Caco-2 (cell line): ENCODE measurements at regions not wholly inside any gene's neighbourhood (a gene's known extent, or its start where the extent isn't known, plus 50 kb on each side); places are given as distances from the start of the nearest gene placed in this dataset.

Source experiments
- BruUV-seq: library from RNA; stranded (reverse); fragments of 400-500 nt; replicated peaks from 2 replicates; lab custom pipeline; 2021; lab: Mats Ljungman, UMichigan
- CTCF ChIA-PET: fragments of 300-600 bp; sonication (Branson Sonifier 250); formaldehyde crosslinking; loops from one replicate; lab custom pipeline; 2022; ENCODE audit warnings: antibody characterized with exemption; lab: Charles Lee
- POLR2A ChIA-PET: fragments of 300-600 bp; sonication (Branson Sonifier 250); formaldehyde crosslinking; loops from one replicate; lab custom pipeline; 2022; ENCODE audit warnings: antibody characterized with exemption; lab: Charles Lee
- DNase-seq, 2 experiments: peaks; one replicate each; pipeline versions ENCODE4 v3.0.0 to v3.0.0-alpha.2; 2020 to 2022
- H3K27me3 ChIP-seq: replicated peaks from 2 replicates; pipeline ENCODE4 v1.6.0; 2011; ENCODE audit warnings: low read length; ENCODE audit not compliant: control insufficient read depth, insufficient read depth
- H3K36me3 ChIP-seq: 2 replicates; pipeline ENCODE4 v1.5.1; 2011; ENCODE audit warnings: low read length; ENCODE audit not compliant: control insufficient read depth, insufficient read depth
- H3K4me1 ChIP-seq: fragments of 250-450 bp; sonication (Bioruptor Pico); 2 replicates; pipeline ENCODE4 v1.5.1; 2020; ENCODE audit warnings: mild to moderate bottlenecking
- H3K4me3 ChIP-seq: 2 replicates; pipeline ENCODE4 v1.5.1; 2011; ENCODE audit warnings: low read depth, mild to moderate bottlenecking, control low read depth, low read length
- H3K9me3 ChIP-seq: fragments of 250-450 bp; sonication (Bioruptor Pico); 2 replicates; pipeline ENCODE4 v1.5.1; 2020; ENCODE audit warnings: mild to moderate bottlenecking, moderate library complexity
- H3K27ac Mint-ChIP-seq: one replicate; pipeline ENCODE4 v1.8.0; 2022; ENCODE audit warnings: mixed read lengths; ENCODE audit not compliant: unreplicated experiment
- H3K27me3 Mint-ChIP-seq: one replicate; pipeline ENCODE4 v1.8.0; 2022; ENCODE audit warnings: mixed read lengths; ENCODE audit not compliant: insufficient read depth, unreplicated experiment
- H3K36me3 Mint-ChIP-seq: one replicate; pipeline ENCODE4 v1.8.0; 2022; ENCODE audit warnings: mild to moderate bottlenecking, mixed read lengths; ENCODE audit not compliant: insufficient read depth, unreplicated experiment
- H3K4me1 Mint-ChIP-seq: one replicate; pipeline ENCODE4 v1.8.0; 2022; ENCODE audit warnings: low read depth, mixed read lengths; ENCODE audit not compliant: unreplicated experiment
- H3K4me3 Mint-ChIP-seq: one replicate; pipeline ENCODE4 v1.8.0; 2022; ENCODE audit warnings: mild to moderate bottlenecking, moderate library complexity, mixed read lengths; ENCODE audit not compliant: unreplicated experiment
- H3K9me3 Mint-ChIP-seq: one replicate; pipeline ENCODE4 v1.8.0; 2022; ENCODE audit warnings: mixed read lengths; ENCODE audit not compliant: unreplicated experiment
- intact Hi-C: fragments of 100-400 bp; cut with micrococcal nuclease; formaldehyde crosslinking; loops from one replicate; pipeline ENCODE4 v1.10.0; 2022; ENCODE audit not compliant: unreplicated experiment
- TF ChIP-seq, protein P1 (sequence below), 2 experiments: fragments of 200-600 bp in 1 of 2; IDR thresholded peaks; 1 replicate in 1 of 2; 2 replicates in 1 of 2; pipeline versions ENCODE4 v1.5.1 to v1.8.0; 2011 to 2022; ENCODE audit warnings: antibody characterized with exemption in 1 of 2, control low read depth in 1 of 2, inconsistent platforms in 1 of 2, low read depth in 1 of 2, low read length in 1 of 2, mild to moderate bottlenecking in 1 of 2, moderate library complexity in 1 of 2; ENCODE audit not compliant: insufficient read depth in 1 of 2, severe bottlenecking in 1 of 2, unreplicated experiment in 1 of 2

DNA sequence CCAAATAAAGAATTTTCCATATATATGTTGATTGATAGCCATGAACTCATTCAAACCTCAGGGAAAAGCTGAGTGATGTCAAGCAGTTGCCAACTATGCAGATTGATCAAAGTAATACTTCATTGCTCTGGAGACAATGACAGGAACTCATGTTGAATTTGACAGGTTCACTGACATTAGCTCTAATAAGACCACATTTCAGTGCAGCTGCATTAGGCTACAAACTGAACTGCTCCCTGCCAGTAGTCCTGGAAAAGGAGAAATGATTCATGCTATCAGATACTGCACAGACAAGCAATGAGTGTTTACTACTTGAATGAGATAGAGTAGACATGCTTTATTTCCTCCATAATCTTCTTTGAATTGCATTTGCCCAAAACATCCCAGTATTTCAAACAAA is 948.4 kb downstream of the MRPL39 start:
- Mint-ChIP-seq H3K9me3 (no peaks in the 10 kb centered on the region), H3K4me3 (no peak overlapping the region), H3K27ac (no peak overlapping the region), H3K27me3 (no peaks in the 10 kb centered on the region), H3K4me1 (no peaks in the 10 kb centered on the region), H3K36me3 (no peaks in the 10 kb centered on the region)
- H3K36me3 ChIP-seq = no peaks in the 10 kb centered on the region
- TF ChIP-seq, protein P1, sequence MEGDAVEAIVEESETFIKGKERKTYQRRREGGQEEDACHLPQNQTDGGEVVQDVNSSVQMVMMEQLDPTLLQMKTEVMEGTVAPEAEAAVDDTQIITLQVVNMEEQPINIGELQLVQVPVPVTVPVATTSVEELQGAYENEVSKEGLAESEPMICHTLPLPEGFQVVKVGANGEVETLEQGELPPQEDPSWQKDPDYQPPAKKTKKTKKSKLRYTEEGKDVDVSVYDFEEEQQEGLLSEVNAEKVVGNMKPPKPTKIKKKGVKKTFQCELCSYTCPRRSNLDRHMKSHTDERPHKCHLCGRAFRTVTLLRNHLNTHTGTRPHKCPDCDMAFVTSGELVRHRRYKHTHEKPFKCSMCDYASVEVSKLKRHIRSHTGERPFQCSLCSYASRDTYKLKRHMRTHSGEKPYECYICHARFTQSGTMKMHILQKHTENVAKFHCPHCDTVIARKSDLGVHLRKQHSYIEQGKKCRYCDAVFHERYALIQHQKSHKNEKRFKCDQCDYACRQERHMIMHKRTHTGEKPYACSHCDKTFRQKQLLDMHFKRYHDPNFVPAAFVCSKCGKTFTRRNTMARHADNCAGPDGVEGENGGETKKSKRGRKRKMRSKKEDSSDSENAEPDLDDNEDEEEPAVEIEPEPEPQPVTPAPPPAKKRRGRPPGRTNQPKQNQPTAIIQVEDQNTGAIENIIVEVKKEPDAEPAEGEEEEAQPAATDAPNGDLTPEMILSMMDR (IDR thresholded peaks at IDR 0.05; ENCODE audit: insufficient read depth in 1 of 2, low read depth in 1 of 2, low read length in 1 of 2, severe bottlenecking in 1 of 2, unreplicated experiment in 1 of 2) = no peak
- no peak overlapping the region for H3K4me3 ChIP-seq
- POLR2A ChIA-PET = no interaction called here
- BruUV-seq = no TSS peak
- no peak for DNase-seq
- H3K4me1 ChIP-seq = no peaks in the 10 kb centered on the region
- H3K9me3 ChIP-seq = no peaks in the 10 kb centered on the region
- H3K27me3 ChIP-seq = no peaks in the 10 kb centered on the region
- intact Hi-C loops = no loop called here
- CTCF ChIA-PET = no interaction called here

DNA sequence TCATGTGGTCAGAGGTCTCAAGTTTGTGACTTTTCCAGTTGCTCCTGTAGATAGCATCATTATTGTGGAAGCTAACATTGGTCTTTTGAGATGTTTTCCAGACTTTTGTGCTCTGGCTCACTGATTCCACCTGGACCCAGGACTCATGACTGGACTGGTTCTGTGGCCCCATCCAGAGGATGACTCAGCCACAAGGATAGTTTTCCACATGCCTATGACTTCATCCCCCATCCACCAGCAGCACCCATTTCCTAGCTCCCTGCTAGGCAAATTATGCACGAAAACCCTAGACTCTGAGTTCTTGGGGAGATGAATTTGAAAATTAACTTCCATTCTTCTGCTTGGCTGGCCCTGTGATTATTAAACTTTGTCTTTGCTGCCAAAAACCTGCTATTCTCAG is 949.3 kb downstream of the MRPL39 start:
- Mint-ChIP-seq H3K27ac (no peak overlapping the region), H3K9me3 (no peaks in the 10 kb centered on the region), H3K27me3 (no peaks in the 10 kb centered on the region), H3K4me3 (no peak overlapping the region), H3K36me3 (no peaks in the 10 kb centered on the region), H3K4me1 (no peaks in the 10 kb centered on the region)
- TF ChIP-seq, protein P1 (IDR thresholded peaks at IDR 0.05; ENCODE audit: insufficient read depth in 1 of 2, low read depth in 1 of 2, low read length in 1 of 2, severe bottlenecking in 1 of 2, unreplicated experiment in 1 of 2) = no peak
- ChIA-PET CTCF (no interaction called here), POLR2A (no interaction called here)
- Histone ChIP-seq H3K4me1 (no peaks in the 10 kb centered on the region), H3K9me3 (no peaks in the 10 kb centered on the region), H3K4me3 (no peak overlapping the region), H3K27me3 (no peaks in the 10 kb centered on the region), H3K36me3 (no peaks in the 10 kb centered on the region)
- intact Hi-C loops = no loop called here
- DNase-seq = no peak
- BruUV-seq = no TSS peak

DNA sequence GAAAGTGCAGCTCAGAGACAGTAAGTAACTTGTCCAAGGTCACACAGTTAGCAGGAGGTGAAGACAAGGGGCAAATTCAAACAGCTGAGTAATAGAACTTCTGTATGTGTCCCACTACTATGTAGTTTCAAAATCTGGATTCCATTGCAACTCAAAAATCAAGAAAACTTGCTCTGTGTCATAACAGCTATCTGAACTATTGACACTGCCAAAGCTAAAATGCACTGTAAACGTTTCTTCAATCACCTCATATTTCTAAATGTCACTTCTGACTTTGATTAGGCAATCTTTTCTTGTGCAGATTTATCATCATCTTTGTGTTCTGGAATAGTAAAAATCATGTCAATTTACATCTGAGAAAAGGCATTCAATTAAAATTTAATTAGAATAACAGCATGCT is 957.6 kb downstream of the MRPL39 start:
- POLR2A ChIA-PET = no interaction called here
- Mint-ChIP-seq H3K4me3 (no peak overlapping the region), H3K27me3 (peaks cover 1% of the 10 kb centered on the region), H3K4me1 (no peaks in the 10 kb centered on the region), H3K9me3 (peaks cover 4% of the 10 kb centered on the region), H3K27ac (no peak overlapping the region), H3K36me3 (no peaks in the 10 kb centered on the region)
- BruUV-seq = no TSS peak
- DNase-seq = no peak
- CTCF ChIA-PET = no interaction called here
- H3K9me3 ChIP-seq = no peaks in the 10 kb centered on the region
- no peaks in the 10 kb centered on the region for H3K27me3 ChIP-seq
- no peak overlapping the region for H3K4me3 ChIP-seq
- H3K36me3 ChIP-seq = no peaks in the 10 kb centered on the region
- intact Hi-C loops = no loop called here
- TF ChIP-seq, protein P1 (IDR thresholded peaks at IDR 0.05; ENCODE audit: insufficient read depth in 1 of 2, low read depth in 1 of 2, low read length in 1 of 2, severe bottlenecking in 1 of 2, unreplicated experiment in 1 of 2) = no peak
- no peaks in the 10 kb centered on the region for H3K4me1 ChIP-seq
